ENCODE measurements at regions not wholly inside any gene's neighbourhood (a gene's known extent, or its start where the extent isn't known, plus 50 kb on each side); places are given as distances from the start of the nearest gene placed in this dataset.

GRCh38 chr13:105074755-105075154, 1460.7 kb downstream of the EFNB2 start:
- H3K4me1 ChIP-seq, result no peaks in the 10 kb centered on the region
- no peak for TF ChIP-seq CTCF (IDR thresholded peaks at IDR 0.05)
- no peak for TF ChIP-seq POLR2AphosphoS5 (IDR thresholded peaks at IDR 0.05)
- no peak for TF ChIP-seq EP300 (IDR thresholded peaks at IDR 0.05)
- no peak for TF ChIP-seq POLR2A (IDR thresholded peaks at IDR 0.05)
- H3K27me3 ChIP-seq, result no peaks in the 10 kb centered on the region
- no peak overlapping the region for H3K27ac ChIP-seq
- 89 to 94% methylated on average over 2 of the region's 2 CpGs for WGBS, 2 donors (ENCODE audit: low coverage in 1 of 2)
- no peaks in the 10 kb centered on the region for H3K36me3 ChIP-seq
- no peak overlapping the region for H3K4me3 ChIP-seq
- H3K9me3 ChIP-seq, result no peaks in the 10 kb centered on the region
- ATAC-seq, result no peak

- no peak for ATAC-seq
- H3K4me3 ChIP-seq, result no peak overlapping the region
- 90 to 100% methylated on average over 3 to 5 of the region's 13 CpGs for WGBS, 2 donors (ENCODE audit: low coverage in 1 of 2)
- H3K36me3 ChIP-seq, result no peaks in the 10 kb centered on the region
- TF ChIP-seq EP300 (IDR thresholded peaks at IDR 0.05) (no peak), CTCF (IDR thresholded peaks at IDR 0.05) (no peak), POLR2A (IDR thresholded peaks at IDR 0.05) (no peak), POLR2AphosphoS5 (IDR thresholded peaks at IDR 0.05) (no peak)
- no peaks in the 10 kb centered on the region for H3K4me1 ChIP-seq
- no peaks in the 10 kb centered on the region for H3K9me3 ChIP-seq
- H3K27me3 ChIP-seq, result no peaks in the 10 kb centered on the region
- H3K27ac ChIP-seq, result no peak overlapping the region
Measured at GRCh38 chr13:105073041-105073440, 1462.4 kb downstream of the EFNB2 start.

GRCh38 chr13:105070452-105070851, 1465.0 kb downstream of the EFNB2 start:
- Histone ChIP-seq H3K36me3 (no peaks in the 10 kb centered on the region), H3K27me3 (no peaks in the 10 kb centered on the region), H3K4me1 (no peaks in the 10 kb centered on the region), H3K9me3 (no peaks in the 10 kb centered on the region), H3K4me3 (no peak overlapping the region), H3K27ac (no peak overlapping the region)
- no peak for ATAC-seq
- 96 to 100% methylated on average over 1 of the region's 1 CpG for WGBS, 2 donors (ENCODE audit: low coverage in 1 of 2)
- no peak for TF ChIP-seq POLR2AphosphoS5 (IDR thresholded peaks at IDR 0.05)
- no peak for TF ChIP-seq POLR2A (IDR thresholded peaks at IDR 0.05)
- TF ChIP-seq CTCF (IDR thresholded peaks at IDR 0.05), result no peak
- no peak for TF ChIP-seq EP300 (IDR thresholded peaks at IDR 0.05)

GRCh38 chr13:105069106-105069505, 1466.4 kb downstream of the EFNB2 start:
- Histone ChIP-seq H3K36me3 (no peaks in the 10 kb centered on the region), H3K27me3 (no peaks in the 10 kb centered on the region), H3K4me3 (no peak overlapping the region), H3K4me1 (no peaks in the 10 kb centered on the region), H3K9me3 (peaks cover 0 to 3% (median 0%) of the 10 kb centered on the region in 3 donors), H3K27ac (no peak overlapping the region)
- ATAC-seq, result no peak
- TF ChIP-seq CTCF (IDR thresholded peaks at IDR 0.05), result no peak
- no peak for TF ChIP-seq POLR2A (IDR thresholded peaks at IDR 0.05)
- no peak for TF ChIP-seq EP300 (IDR thresholded peaks at IDR 0.05)
- no peak for TF ChIP-seq POLR2AphosphoS5 (IDR thresholded peaks at IDR 0.05)

- H3K27me3 ChIP-seq, result no peaks in the 10 kb centered on the region
- TF ChIP-seq CTCF (IDR thresholded peaks at IDR 0.05) (no peak), EP300 (IDR thresholded peaks at IDR 0.05) (no peak), POLR2AphosphoS5 (IDR thresholded peaks at IDR 0.05) (no peak), POLR2A (IDR thresholded peaks at IDR 0.05) (no peak)
- H3K4me3 ChIP-seq, result no peak overlapping the region
- H3K4me1 ChIP-seq, result no peaks in the 10 kb centered on the region
- no peak for ATAC-seq
- 88 to 92% methylated on average over 5 of the region's 5 CpGs for WGBS, 2 donors (ENCODE audit: low coverage in 1 of 2)
- H3K9me3 ChIP-seq, result peaks cover 0 to 8% (median 0%) of the 10 kb centered on the region in 3 donors
- H3K36me3 ChIP-seq, result no peaks in the 10 kb centered on the region
- no peak overlapping the region for H3K27ac ChIP-seq
Measured at GRCh38 chr13:105063676-105064075, 1471.8 kb downstream of the EFNB2 start.

Measured in gastroesophageal sphincter (tissue), 4 donors.